Sigmoid colon (tissue), 6 donors: ENCODE measurements at regions not wholly inside any gene's neighbourhood (a gene's known extent, or its start where the extent isn't known, plus 50 kb on each side); places are given as distances from the start of the nearest gene placed in this dataset.

Source experiments
- DNase-seq: peaks from one replicate; pipeline ENCODE4 v3.0.0-alpha.2; 2019
- H3K27ac ChIP-seq, 4 donors: fragments of 200-600 bp; sonication (generic); one replicate each; pipeline ENCODE4 v1.5.1; 2016 to 2019; ENCODE audit warnings: mild to moderate bottlenecking in 1 of 4
- H3K27me3 ChIP-seq, 3 donors: fragments of 200-600 bp; sonication (generic); one replicate each; pipeline ENCODE4 v1.5.1; 2019; ENCODE audit warnings: mild to moderate bottlenecking in 1 of 3
- H3K36me3 ChIP-seq, 4 donors: fragments of 200-600 bp; sonication (generic); one replicate each; pipeline ENCODE4 v1.5.1; 2016 to 2019
- H3K4me1 ChIP-seq, 4 donors: fragments of 200-600 bp; sonication (generic); one replicate each; pipeline ENCODE4 v1.5.1; 2017 to 2019
- H3K4me3 ChIP-seq, 4 donors: fragments of 200-600 bp; sonication (generic); one replicate each; pipeline ENCODE4 v1.5.1; 2017 to 2019; ENCODE audit warnings: mild to moderate bottlenecking in 2 of 4, moderate library complexity in 1 of 4
- H3K9me3 ChIP-seq, 4 donors: fragments of 200-600 bp in 3 of 4; sonication (generic) in 3 of 4; one replicate each; pipeline versions ENCODE4 v1.5.1 to v1.6.1; 2013 to 2019
- EP300 ChIP-seq, 4 donors: sonication (generic); formaldehyde crosslinking; IDR thresholded peaks; one replicate each; pipeline ENCODE4 v1.6.1; 2017; ENCODE audit warnings: antibody characterized with exemption in 4 of 4
- POLR2A ChIP-seq, 2 donors: fragments of 450-650 bp; IDR thresholded peaks; one replicate each; pipeline ENCODE4 v1.6.1; 2016; ENCODE audit warnings: antibody characterized with exemption in 2 of 2, mild to moderate bottlenecking in 2 of 2, moderate library complexity in 2 of 2
- POLR2AphosphoS5 ChIP-seq, 4 donors: sonication (generic); formaldehyde crosslinking; IDR thresholded peaks; one replicate each; pipeline ENCODE4 v1.6.1; 2017; ENCODE audit warnings: antibody characterized with exemption in 4 of 4
- whole genome bisulfite sequencing, 2 donors: extraction: QIAGEN DNeasy Blood & Tissue Kit; methylation state at CpG; one replicate each; pipeline ENCODE4 v1.1.7; 2013; 5-methylcytosine and 5-hydroxymethylcytosine counted together
- intact Hi-C: fragments of 100-400 bp; cut with DNase I; formaldehyde crosslinking; loops from one replicate; pipeline ENCODE4 v1.15.1; 2023
- TF ChIP-seq, protein P1 (sequence below), 4 experiments: fragments of 450-650 bp in 3 of 4; fragments of 200-600 bp in 1 of 4; IDR thresholded peaks; one replicate each; pipeline ENCODE4 v1.5.1; 2016 to 2019; ENCODE audit warnings: antibody characterized with exemption in 4 of 4, mild to moderate bottlenecking in 3 of 4, moderate library complexity in 2 of 4
- donor health status: healthy with polysubstance abuse.
- donor health status: healthy.

DNA sequence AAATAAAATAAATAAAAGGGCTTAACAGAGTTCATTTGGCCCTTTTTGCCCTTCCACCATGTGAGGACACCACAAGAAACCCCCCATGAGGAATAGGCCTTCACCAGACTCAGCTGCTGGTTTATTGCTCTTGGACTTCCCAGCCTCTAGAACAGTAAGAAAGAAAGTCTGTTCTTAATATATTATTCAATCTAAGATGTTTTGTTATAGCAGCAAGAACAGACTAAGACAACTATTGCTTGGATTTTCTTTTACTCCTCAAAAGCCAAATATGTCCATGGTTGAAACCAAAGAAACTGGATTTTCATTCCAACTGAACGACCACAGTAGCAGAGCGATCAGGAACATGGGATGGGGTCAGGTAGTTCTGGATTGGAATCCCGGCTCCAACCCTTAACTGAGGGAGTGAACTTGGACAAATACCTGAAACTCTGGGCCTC is 157.2 kb upstream of the EEA1 start:
- H3K4me1 ChIP-seq, result no peaks in the 10 kb centered on the region
- no peaks in the 10 kb centered on the region for H3K9me3 ChIP-seq
- DNase-seq, result no peak
- WGBS, 2 donors, result 98% methylated on average over 3 of the region's 3 CpGs
- intact Hi-C loops, result no loop called here
- no peak for TF ChIP-seq EP300 (IDR thresholded peaks at IDR 0.05)
- no peak overlapping the region for H3K27ac ChIP-seq
- H3K36me3 ChIP-seq, result no peaks in the 10 kb centered on the region
- H3K27me3 ChIP-seq, result no peaks in the 10 kb centered on the region
- no peak overlapping the region for H3K4me3 ChIP-seq

DNA sequence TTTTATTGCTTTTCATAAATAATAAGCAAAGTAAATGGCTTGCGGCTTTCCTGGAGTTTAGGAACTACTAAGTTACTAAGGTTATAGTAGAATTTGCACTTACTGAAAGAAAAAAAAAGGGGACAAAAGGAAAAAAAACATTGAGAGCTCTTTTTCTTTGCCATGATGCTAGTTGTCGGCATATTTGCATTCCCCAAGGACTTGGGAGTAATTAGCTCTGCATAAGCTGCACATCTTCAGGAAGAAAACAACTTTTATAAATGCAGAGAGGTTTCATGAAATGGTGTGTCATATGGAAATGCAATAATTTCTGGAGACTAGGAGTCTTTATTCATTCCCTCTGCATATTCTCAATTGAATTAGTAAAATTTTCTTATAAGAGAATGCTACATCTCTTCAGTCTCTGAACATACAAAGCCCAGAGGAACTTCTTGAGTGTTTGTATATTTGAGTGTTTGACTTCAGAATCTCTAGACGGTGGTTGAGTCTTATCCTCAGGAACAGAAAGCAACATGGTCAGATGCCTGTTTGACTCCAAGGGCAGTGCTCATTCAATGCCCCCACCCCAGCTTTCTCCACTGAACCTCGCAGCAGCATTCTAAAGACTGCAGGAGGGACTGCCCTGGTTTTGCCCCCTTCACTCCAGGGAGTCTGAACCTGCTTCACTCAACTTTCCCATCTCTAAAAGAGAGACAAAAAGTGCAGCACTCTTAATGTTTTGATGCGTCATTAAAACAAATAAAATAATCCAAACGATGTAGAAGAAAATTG is 158.9 kb upstream of the EEA1 start:
- no peaks in the 10 kb centered on the region for H3K36me3 ChIP-seq
- intact Hi-C loops, result no loop called here

GRCh38 chr12:93089805-93090569 is 160.9 kb upstream of the EEA1 start:
- H3K27ac ChIP-seq, result no peak overlapping the region
- intact Hi-C loops, result no loop called here
- H3K9me3 ChIP-seq, result no peaks in the 10 kb centered on the region
- TF ChIP-seq POLR2A (IDR thresholded peaks at IDR 0.05), result no peak
- TF ChIP-seq POLR2AphosphoS5 (IDR thresholded peaks at IDR 0.05), result no peak
- TF ChIP-seq EP300 (IDR thresholded peaks at IDR 0.05), result no peak
- TF ChIP-seq, protein P1, sequence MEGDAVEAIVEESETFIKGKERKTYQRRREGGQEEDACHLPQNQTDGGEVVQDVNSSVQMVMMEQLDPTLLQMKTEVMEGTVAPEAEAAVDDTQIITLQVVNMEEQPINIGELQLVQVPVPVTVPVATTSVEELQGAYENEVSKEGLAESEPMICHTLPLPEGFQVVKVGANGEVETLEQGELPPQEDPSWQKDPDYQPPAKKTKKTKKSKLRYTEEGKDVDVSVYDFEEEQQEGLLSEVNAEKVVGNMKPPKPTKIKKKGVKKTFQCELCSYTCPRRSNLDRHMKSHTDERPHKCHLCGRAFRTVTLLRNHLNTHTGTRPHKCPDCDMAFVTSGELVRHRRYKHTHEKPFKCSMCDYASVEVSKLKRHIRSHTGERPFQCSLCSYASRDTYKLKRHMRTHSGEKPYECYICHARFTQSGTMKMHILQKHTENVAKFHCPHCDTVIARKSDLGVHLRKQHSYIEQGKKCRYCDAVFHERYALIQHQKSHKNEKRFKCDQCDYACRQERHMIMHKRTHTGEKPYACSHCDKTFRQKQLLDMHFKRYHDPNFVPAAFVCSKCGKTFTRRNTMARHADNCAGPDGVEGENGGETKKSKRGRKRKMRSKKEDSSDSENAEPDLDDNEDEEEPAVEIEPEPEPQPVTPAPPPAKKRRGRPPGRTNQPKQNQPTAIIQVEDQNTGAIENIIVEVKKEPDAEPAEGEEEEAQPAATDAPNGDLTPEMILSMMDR (IDR thresholded peaks at IDR 0.05), result no peak
- 60 to 75% methylated on average over 5 of the region's 5 CpGs for WGBS, 2 donors
- DNase-seq, result no peak
- H3K36me3 ChIP-seq, result no peaks in the 10 kb centered on the region
- no peak overlapping the region for H3K4me3 ChIP-seq
- H3K4me1 ChIP-seq, result no peaks in the 10 kb centered on the region
- H3K27me3 ChIP-seq, result no peaks in the 10 kb centered on the region

More for the DNA sequence above, 158.9 kb upstream of the EEA1 start:
- Histone ChIP-seq H3K27me3 (no peaks in the 10 kb centered on the region), H3K9me3 (no peaks in the 10 kb centered on the region), H3K27ac (no peak overlapping the region), H3K4me3 (no peak overlapping the region), H3K4me1 (no peaks in the 10 kb centered on the region)
- no peak for TF ChIP-seq POLR2AphosphoS5 (IDR thresholded peaks at IDR 0.05)
- TF ChIP-seq POLR2A (IDR thresholded peaks at IDR 0.05), result no peak
- TF ChIP-seq EP300 (IDR thresholded peaks at IDR 0.05), result no peak
- TF ChIP-seq, protein P1 (IDR thresholded peaks at IDR 0.05), result no peak
- DNase-seq, result no peak
- WGBS, 2 donors, result 69 to 85% methylated on average over 6 of the region's 6 CpGs

- no peak for DNase-seq
- H3K9me3 ChIP-seq, result no peaks in the 10 kb centered on the region
- H3K27me3 ChIP-seq, result no peaks in the 10 kb centered on the region
- H3K27ac ChIP-seq, result no peak overlapping the region
- no peak overlapping the region for H3K4me3 ChIP-seq
- H3K36me3 ChIP-seq, result no peaks in the 10 kb centered on the region
- no peaks in the 10 kb centered on the region for H3K4me1 ChIP-seq
- TF ChIP-seq POLR2AphosphoS5 (IDR thresholded peaks at IDR 0.05) (no peak), EP300 (IDR thresholded peaks at IDR 0.05) (no peak), POLR2A (IDR thresholded peaks at IDR 0.05) (no peak)
- TF ChIP-seq, protein P1 (IDR thresholded peaks at IDR 0.05), result no peak
- intact Hi-C loops, result no loop called here
Observed at GRCh38 chr12:93090731-93091172, 161.7 kb upstream of the EEA1 start.

- intact Hi-C loops, result no loop called here
- H3K9me3 ChIP-seq, result no peaks in the 10 kb centered on the region
- H3K27ac ChIP-seq, result no peak overlapping the region
- H3K36me3 ChIP-seq, result no peaks in the 10 kb centered on the region
- no peak for DNase-seq
- 65 to 88% methylated on average over 6 of the region's 6 CpGs for WGBS, 2 donors
- no peaks in the 10 kb centered on the region for H3K4me1 ChIP-seq
- no peaks in the 10 kb centered on the region for H3K27me3 ChIP-seq
- H3K4me3 ChIP-seq, result no peak overlapping the region
- no peak for TF ChIP-seq EP300 (IDR thresholded peaks at IDR 0.05)
Observed at GRCh38 chr12:93091886-93092648, 163.0 kb upstream of the EEA1 start.
